Pancreas (tissue), 10 donors: ENCODE measurements at regions not wholly inside any gene's neighbourhood (a gene's known extent, or its start where the extent isn't known, plus 50 kb on each side); places are given as distances from the start of the nearest gene placed in this dataset.

Experiments
- ATAC-seq, 4 donors: fragments of 200-7000 bp; cut with Tn5 transposase; one replicate each; pipeline versions ENCODE4 v1.8.0 to v1.9.1; 2020; ENCODE audit warnings: mild to moderate bottlenecking in 4 of 4, moderate library complexity in 4 of 4
- DNase-seq, 6 donors: peaks; one replicate each; pipeline ENCODE4 v3.0.0-alpha.2; 2020
- FAIRE-seq: peaks from 2 replicates; lab custom pipeline; 2012; peaks lifted over from hg19 to GRCh38; lab: Jason Lieb, UNC
- H3K27ac ChIP-seq, 4 donors: fragments of 200-600 bp; sonication (generic); 1 replicate in 3 of 4; 2 replicates in 1 of 4; pipeline versions ENCODE4 v1.5.0 to v1.8.0; 2020
- H3K27me3 ChIP-seq, 4 donors: fragments of 200-600 bp; one replicate each; pipeline ENCODE4 v1.8.0; 2021
- H3K36me3 ChIP-seq, 3 donors: fragments of 200-600 bp; sonication (generic) in 1 of 3; one replicate each; pipeline versions ENCODE4 v1.5.0 to v1.8.0; 2020 to 2021
- H3K4me1 ChIP-seq, 3 donors: fragments of 200-600 bp; one replicate each; pipeline ENCODE4 v1.8.0; 2021
- H3K4me3 ChIP-seq, 4 donors: fragments of 200-600 bp; sonication (generic) in 2 of 4; one replicate each; pipeline versions ENCODE4 v1.5.0 to v1.8.0; 2020 to 2021
- H3K9me3 ChIP-seq, 4 donors: fragments of 200-600 bp; one replicate each; pipeline ENCODE4 v1.8.0; 2021
- CTCF ChIP-seq, 4 donors: fragments of 200-600 bp; sonication (generic) in 3 of 4; IDR thresholded peaks; one replicate each; pipeline versions ENCODE4 v1.5.0 to v1.8.0; 2021; ENCODE audit warnings: antibody characterized with exemption in 4 of 4
- WGBS, 2 donors: extraction: QIAGEN DNeasy Blood & Tissue Kit; methylation state at CpG; one replicate each; pipeline ENCODE4 v1.1.7; 2013; 5-methylcytosine and 5-hydroxymethylcytosine counted together
- intact Hi-C, 3 donors: fragments of 100-400 bp; cut with DNase I; formaldehyde crosslinking; loops; one replicate each; pipeline versions ENCODE4 v1.11.1 to v1.14.2; 2022
- donor health status: healthy with polysubstance abuse.
- donor health status: DM: no; HTN: no; CAD: no; lungs with moderate emphysema.
- donor health status: DM: no; HTN: no; CAD: no.
- donor health status: control.
- donor health status: control.
- donor health status: Bipolar disorder and iron deficiency.
- donor health status: DM: yes; HTN: yes; CAD: no.
- donor health status: DM: no; HTN: no; CAD: no.
- donor health status: DM: no; HTN: no; CAD: no.
- donor health status: DM: yes; HTN: yes; CAD: no.

- no peak for TF ChIP-seq CTCF (IDR thresholded peaks at IDR 0.05)
- Histone ChIP-seq H3K27me3 (no peaks in the 10 kb centered on the region), H3K27ac (no peak overlapping the region), H3K36me3 (no peaks in the 10 kb centered on the region), H3K4me1 (no peaks in the 10 kb centered on the region), H3K4me3 (no peak overlapping the region), H3K9me3 (no peaks in the 10 kb centered on the region)
- no peak for DNase-seq
- 87 to 100% methylated on average over 1 of the region's 1 CpG for whole genome bisulfite sequencing, 2 donors
- FAIRE-seq, result no peak
- no peak for ATAC-seq
- intact Hi-C loops, result no loop called here
Measured at GRCh38 chr10:43814663-43815062, 166.0 kb upstream of the ZNF32 start.

- WGBS, 2 donors, result 75 to 92% methylated on average over 3 of the region's 3 CpGs
- TF ChIP-seq CTCF (IDR thresholded peaks at IDR 0.05), result no peak
- no peaks in the 10 kb centered on the region for H3K9me3 ChIP-seq
- H3K27me3 ChIP-seq, result no peaks in the 10 kb centered on the region
- no peak for DNase-seq
- FAIRE-seq, result no peak
- no peak for ATAC-seq
- H3K36me3 ChIP-seq, result no peaks in the 10 kb centered on the region
- H3K4me1 ChIP-seq, result no peaks in the 10 kb centered on the region
- H3K27ac ChIP-seq, result no peak overlapping the region
- intact Hi-C loops, result no loop called here
- H3K4me3 ChIP-seq, result no peak overlapping the region
Measured at GRCh38 chr10:43811871-43812270, 163.2 kb upstream of the ZNF32 start.

GRCh38 chr10:43809211-43809930 lies 160.7 kb upstream of the ZNF32 start:
- DNase-seq (no peak), FAIRE-seq (no peak), ATAC-seq (no peak)
- WGBS, 2 donors, result 80 to 83% methylated on average over 8 of the region's 8 CpGs
- no peak for TF ChIP-seq CTCF (IDR thresholded peaks at IDR 0.05)
- Histone ChIP-seq H3K27ac (no peak overlapping the region), H3K4me1 (no peaks in the 10 kb centered on the region), H3K9me3 (no peaks in the 10 kb centered on the region), H3K36me3 (no peaks in the 10 kb centered on the region), H3K27me3 (no peaks in the 10 kb centered on the region), H3K4me3 (no peak overlapping the region)
- intact Hi-C loops, result no loop called here

DNA sequence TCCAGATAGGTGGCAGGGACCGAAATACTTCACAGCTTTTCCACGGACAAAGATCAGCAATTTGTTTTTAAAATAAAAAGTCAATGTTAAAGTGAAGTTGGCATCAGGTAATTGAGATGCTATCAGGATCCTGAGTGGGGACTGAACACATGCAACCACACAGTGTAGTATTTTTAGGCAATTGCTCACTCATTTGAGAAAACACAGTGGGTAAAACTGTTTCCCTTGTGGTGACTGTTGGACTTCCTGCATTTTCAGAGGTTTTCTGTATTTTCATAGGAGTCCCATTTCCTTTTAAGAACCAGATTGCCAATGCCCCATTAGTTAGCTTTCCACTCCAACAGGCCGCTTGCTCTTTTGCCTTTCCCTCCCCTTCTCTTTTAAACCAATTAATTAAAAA lies 159.5 kb upstream of the ZNF32 start:
- Histone ChIP-seq H3K4me3 (no peak overlapping the region), H3K9me3 (no peaks in the 10 kb centered on the region), H3K27me3 (no peaks in the 10 kb centered on the region), H3K36me3 (no peaks in the 10 kb centered on the region), H3K4me1 (no peaks in the 10 kb centered on the region), H3K27ac (no peak overlapping the region)
- intact Hi-C loops, result no loop called here
- ATAC-seq (no peak), FAIRE-seq (no peak), DNase-seq (no peak)
- no peak for TF ChIP-seq CTCF (IDR thresholded peaks at IDR 0.05)
- WGBS, 2 donors, result 88 to 95% methylated on average over 3 of the region's 3 CpGs

GRCh38 chr10:43806831-43807640 lies 158.4 kb upstream of the ZNF32 start:
- Histone ChIP-seq H3K4me3 (no peak overlapping the region), H3K9me3 (no peaks in the 10 kb centered on the region), H3K27ac (no peak overlapping the region), H3K4me1 (no peaks in the 10 kb centered on the region), H3K27me3 (no peaks in the 10 kb centered on the region), H3K36me3 (no peaks in the 10 kb centered on the region)
- intact Hi-C loops, result no loop called here
- FAIRE-seq (no peak), ATAC-seq (no peak), DNase-seq (no peak)
- no peak for TF ChIP-seq CTCF (IDR thresholded peaks at IDR 0.05)
- WGBS, 2 donors, result 88 to 91% methylated on average over 13 of the region's 13 CpGs
